H1 (cell line): ENCODE measurements at regions not wholly inside any gene's neighbourhood (a gene's known extent, or its start where the extent isn't known, plus 50 kb on each side); places are given as distances from the start of the nearest gene placed in this dataset.

Experiments used
- BRCA1 ChIP-seq: IDR thresholded peaks from 2 replicates; pipeline ENCODE4 v1.6.1; 2012; ENCODE audit warnings: low read depth, low read length, improper control_type of control experiment
- KDM1A ChIP-seq: fragments of 200-600, 300-600 bp; sonication (generic); IDR thresholded peaks from 2 replicates; pipeline ENCODE4 v1.7.1; 2016; ENCODE audit warnings: mild to moderate bottlenecking, low read length, borderline replicate concordance
- PHF8 ChIP-seq: fragments of 200-600 bp; sonication (generic); conservative IDR thresholded peaks from 2 replicates; pipeline ENCODE4 v1.7.1; 2012; ENCODE audit warnings: low read depth, mild to moderate bottlenecking, inconsistent platforms, low read length, moderate library complexity
- RAD21 ChIP-seq, 2 experiments: IDR thresholded peaks in 1 of 2; conservative IDR thresholded peaks in 1 of 2; 2 replicates each; pipeline ENCODE4 v1.6.1; 2011; ENCODE audit warnings: low read depth in 2 of 2, low read length in 2 of 2, improper control_type of control experiment in 1 of 2, inconsistent platforms in 1 of 2, mild to moderate bottlenecking in 1 of 2, moderate library complexity in 1 of 2
- RNF2 ChIP-seq: fragments of 200-900, 300-1000 bp; sonication (generic); IDR thresholded peaks from 2 replicates; pipeline ENCODE4 v1.7.1; 2016; ENCODE audit warnings: borderline replicate concordance, low read depth, mild to moderate bottlenecking, antibody characterized with exemption, low read length; ENCODE audit not compliant: poor library complexity, severe bottlenecking; ENCODE audit errors: missing control alignments
- SIX5 ChIP-seq: IDR thresholded peaks from 2 replicates; pipeline ENCODE4 v1.6.1; 2011; ENCODE audit warnings: mild to moderate bottlenecking, low read depth, low read length
- USF2 ChIP-seq: IDR thresholded peaks from 2 replicates; pipeline ENCODE4 v1.6.1; 2011; ENCODE audit warnings: low read length, improper control_type of control experiment

GRCh38 chr1:38153066-38153777, 106.6 kb upstream of the POU3F1 start (continued):
- no peak for TF ChIP-seq RNF2
- TF ChIP-seq KDM1A: no peak
- no peak for TF ChIP-seq USF2
- TF ChIP-seq RAD21 (IDR thresholded peaks at IDR 0.05 in 1 of 2, conservative IDR thresholded peaks at IDR 0.05 in 1 of 2; ENCODE audit: low read depth in 2 of 2, low read length in 2 of 2): no peak
- no peak for TF ChIP-seq SIX5
- no peak for TF ChIP-seq BRCA1
- TF ChIP-seq PHF8: no peak
- TF ChIP-seq, all 59 proteins: peak for 0
